Mucosa of descending colon (tissue), 3 donors: ENCODE measurements at regions not wholly inside any gene's neighbourhood (a gene's known extent, or its start where the extent isn't known, plus 50 kb on each side); places are given as distances from the start of the nearest gene placed in this dataset.

Experiments
- ATAC-seq: fragments of 200-7000 bp; cut with Tn5 transposase; one replicate; pipeline ENCODE4 v1.9.1; 2020; ENCODE audit warnings: mild to moderate bottlenecking, moderate library complexity
- DNase-seq, 3 donors: peaks; one replicate each; pipeline ENCODE4 v3.0.0-alpha.2; 2020
- H3K36me3 ChIP-seq: fragments of 200-600 bp; one replicate; pipeline ENCODE4 v1.8.0; 2021; ENCODE audit warnings: low read depth, mild to moderate bottlenecking
- H3K4me1 ChIP-seq: fragments of 200-600 bp; one replicate; pipeline ENCODE4 v1.8.0; 2021; ENCODE audit warnings: low read depth, mild to moderate bottlenecking
- H3K4me3 ChIP-seq: fragments of 200-600 bp; one replicate; pipeline ENCODE4 v1.8.0; 2021; ENCODE audit warnings: mild to moderate bottlenecking
- H3K9me3 ChIP-seq: fragments of 200-600 bp; one replicate; pipeline ENCODE4 v1.8.0; 2021; ENCODE audit warnings: mild to moderate bottlenecking
- intact Hi-C, 2 donors: fragments of 100-400 bp; cut with DNase I in 1 of 2; cut with micrococcal nuclease in 1 of 2; formaldehyde crosslinking; loops; one replicate each; pipeline versions ENCODE4 v1.11.0 to v1.11.1; 2022; cut with DNase I, micrococcal nuclease
- TF ChIP-seq, protein P1 (sequence below): fragments of 200-600 bp; IDR thresholded peaks from one replicate; pipeline ENCODE4 v1.8.0; 2022; ENCODE audit warnings: antibody characterized with exemption, mild to moderate bottlenecking
- donor health status: DM: no; HTN: no; CAD: no; lungs with moderate emphysema.
- donor health status: DM: no; HTN: no; CAD: no.
- donor health status: DM: no; HTN: yes; CAD: no.

DNA sequence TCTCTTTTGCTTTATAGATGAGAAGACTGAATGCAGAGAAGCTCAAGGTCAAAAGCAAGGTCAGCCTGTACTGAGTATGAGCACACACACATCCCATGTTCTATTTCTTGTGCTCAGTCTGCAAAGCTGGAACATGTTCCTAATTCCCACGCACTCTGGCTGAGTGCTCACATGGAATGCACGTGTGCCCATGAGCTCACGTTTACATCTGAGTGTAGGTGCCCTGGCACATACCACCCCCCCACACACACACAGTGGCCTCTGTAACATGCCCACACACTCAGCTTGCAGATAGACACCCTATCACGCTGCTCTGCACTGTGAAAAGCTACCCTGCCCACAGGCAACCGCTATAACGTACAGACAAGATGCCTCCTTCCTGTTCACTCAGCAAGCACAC, 700.1 kb downstream of the MED13L start:
- no peak overlapping the region for H3K4me3 ChIP-seq
- no peak for DNase-seq
- intact Hi-C loops, result no loop called here
- H3K4me1 ChIP-seq, result no peaks in the 10 kb centered on the region
- no peaks in the 10 kb centered on the region for H3K36me3 ChIP-seq
- TF ChIP-seq, protein P1, sequence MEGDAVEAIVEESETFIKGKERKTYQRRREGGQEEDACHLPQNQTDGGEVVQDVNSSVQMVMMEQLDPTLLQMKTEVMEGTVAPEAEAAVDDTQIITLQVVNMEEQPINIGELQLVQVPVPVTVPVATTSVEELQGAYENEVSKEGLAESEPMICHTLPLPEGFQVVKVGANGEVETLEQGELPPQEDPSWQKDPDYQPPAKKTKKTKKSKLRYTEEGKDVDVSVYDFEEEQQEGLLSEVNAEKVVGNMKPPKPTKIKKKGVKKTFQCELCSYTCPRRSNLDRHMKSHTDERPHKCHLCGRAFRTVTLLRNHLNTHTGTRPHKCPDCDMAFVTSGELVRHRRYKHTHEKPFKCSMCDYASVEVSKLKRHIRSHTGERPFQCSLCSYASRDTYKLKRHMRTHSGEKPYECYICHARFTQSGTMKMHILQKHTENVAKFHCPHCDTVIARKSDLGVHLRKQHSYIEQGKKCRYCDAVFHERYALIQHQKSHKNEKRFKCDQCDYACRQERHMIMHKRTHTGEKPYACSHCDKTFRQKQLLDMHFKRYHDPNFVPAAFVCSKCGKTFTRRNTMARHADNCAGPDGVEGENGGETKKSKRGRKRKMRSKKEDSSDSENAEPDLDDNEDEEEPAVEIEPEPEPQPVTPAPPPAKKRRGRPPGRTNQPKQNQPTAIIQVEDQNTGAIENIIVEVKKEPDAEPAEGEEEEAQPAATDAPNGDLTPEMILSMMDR, result no peak
- no peak for ATAC-seq
- no peaks in the 10 kb centered on the region for H3K9me3 ChIP-seq

DNA sequence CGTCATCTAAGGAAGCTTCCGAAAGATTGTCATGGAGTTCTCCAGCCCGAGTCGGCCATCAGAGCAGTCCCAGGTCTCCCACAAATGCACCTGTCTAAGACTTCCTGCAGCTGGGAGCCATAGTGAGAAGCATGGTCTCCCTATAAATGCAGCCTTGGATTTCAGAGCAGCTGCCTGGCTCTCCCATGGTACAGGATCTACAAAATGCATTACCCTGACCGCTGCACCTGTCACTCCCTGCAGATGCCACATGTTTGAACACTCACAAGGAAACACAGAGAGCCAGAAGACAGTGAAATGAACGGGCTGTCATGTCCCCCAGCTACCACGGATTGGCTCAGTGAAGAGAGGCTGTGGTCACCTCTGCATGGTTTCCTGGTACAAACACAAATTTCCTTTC, 702.7 kb downstream of the MED13L start:
- ATAC-seq (no peak), DNase-seq (no peak)
- intact Hi-C loops, result no loop called here
- no peaks in the 10 kb centered on the region for H3K36me3 ChIP-seq
- H3K9me3 ChIP-seq, result no peaks in the 10 kb centered on the region
- H3K4me1 ChIP-seq, result no peaks in the 10 kb centered on the region
- TF ChIP-seq, protein P1, result no peak
- no peak overlapping the region for H3K4me3 ChIP-seq

DNA sequence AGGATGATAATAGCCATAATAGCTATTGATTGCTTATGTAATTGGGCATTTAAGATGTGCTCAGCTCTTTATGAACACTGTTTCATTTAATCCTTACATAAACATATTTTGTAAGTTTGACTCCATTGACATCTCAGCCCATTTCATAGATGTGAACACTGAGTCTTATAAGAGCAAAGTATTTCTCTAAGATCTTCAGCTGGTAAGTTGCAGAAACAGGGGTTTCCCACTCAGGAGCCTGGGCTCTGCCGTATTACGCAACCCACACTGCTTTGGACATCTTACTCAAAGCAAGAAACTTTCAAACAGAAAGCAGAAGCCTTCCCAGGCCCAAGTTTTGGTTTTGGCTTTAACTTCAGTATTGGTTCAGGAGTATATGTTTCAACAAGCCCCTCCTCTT, 705.1 kb downstream of the MED13L start:
- no peak for DNase-seq
- no peak overlapping the region for H3K4me3 ChIP-seq
- intact Hi-C loops, result no loop called here
- H3K4me1 ChIP-seq, result no peaks in the 10 kb centered on the region
- H3K9me3 ChIP-seq, result no peaks in the 10 kb centered on the region
- TF ChIP-seq, protein P1, result no peak
- no peaks in the 10 kb centered on the region for H3K36me3 ChIP-seq
- ATAC-seq, result no peak

DNA sequence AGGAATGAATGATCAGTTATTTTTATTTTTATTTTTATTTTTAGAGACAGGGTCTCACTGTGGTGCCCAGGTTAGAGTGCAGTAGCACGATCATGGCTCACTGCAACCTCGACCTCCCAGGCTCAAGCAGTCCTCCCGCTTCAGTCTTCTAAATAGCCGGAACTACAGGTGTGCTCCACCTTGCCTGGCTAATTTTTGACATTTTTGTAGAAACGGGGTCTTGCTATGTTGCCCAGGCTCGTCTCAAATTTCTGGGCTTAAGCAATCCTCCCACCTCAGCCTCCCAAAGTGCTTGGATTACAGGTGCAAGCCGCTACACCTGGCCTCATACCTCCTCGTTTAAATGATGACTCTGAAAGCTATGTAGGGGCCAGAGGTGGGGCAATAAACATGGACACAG, 706.0 kb downstream of the MED13L start:
- intact Hi-C loops, result no loop called here
- DNase-seq (no peak), ATAC-seq (no peak)
- TF ChIP-seq, protein P1, result no peak
- Histone ChIP-seq H3K4me3 (no peak overlapping the region), H3K36me3 (no peaks in the 10 kb centered on the region), H3K9me3 (no peaks in the 10 kb centered on the region), H3K4me1 (no peaks in the 10 kb centered on the region)

DNA sequence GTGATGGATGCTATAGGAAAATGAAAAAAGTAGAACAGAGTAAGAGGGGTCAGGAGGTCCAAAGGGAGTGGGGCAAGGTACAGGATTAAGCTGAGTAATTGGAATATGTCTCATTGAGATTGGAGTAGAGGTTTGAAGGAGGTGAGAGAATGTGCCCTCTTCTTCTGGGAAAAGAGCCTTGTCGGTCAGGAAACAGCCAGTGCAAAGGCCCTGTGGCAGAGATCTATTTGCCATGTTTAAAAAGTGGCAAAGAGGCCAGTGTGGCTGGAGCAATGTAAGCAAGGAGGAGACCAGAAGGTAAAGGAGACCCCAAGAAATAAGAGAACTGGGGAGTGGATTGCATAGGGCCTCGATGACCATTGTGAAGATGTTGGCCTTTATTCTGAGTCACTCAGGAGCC, 706.5 kb downstream of the MED13L start:
- H3K36me3 ChIP-seq, result no peaks in the 10 kb centered on the region
- no peaks in the 10 kb centered on the region for H3K4me1 ChIP-seq
- ATAC-seq (no peak), DNase-seq (no peak)
- TF ChIP-seq, protein P1, result no peak
- intact Hi-C loops, result no loop called here
- no peak overlapping the region for H3K4me3 ChIP-seq
- H3K9me3 ChIP-seq, result no peaks in the 10 kb centered on the region

DNA sequence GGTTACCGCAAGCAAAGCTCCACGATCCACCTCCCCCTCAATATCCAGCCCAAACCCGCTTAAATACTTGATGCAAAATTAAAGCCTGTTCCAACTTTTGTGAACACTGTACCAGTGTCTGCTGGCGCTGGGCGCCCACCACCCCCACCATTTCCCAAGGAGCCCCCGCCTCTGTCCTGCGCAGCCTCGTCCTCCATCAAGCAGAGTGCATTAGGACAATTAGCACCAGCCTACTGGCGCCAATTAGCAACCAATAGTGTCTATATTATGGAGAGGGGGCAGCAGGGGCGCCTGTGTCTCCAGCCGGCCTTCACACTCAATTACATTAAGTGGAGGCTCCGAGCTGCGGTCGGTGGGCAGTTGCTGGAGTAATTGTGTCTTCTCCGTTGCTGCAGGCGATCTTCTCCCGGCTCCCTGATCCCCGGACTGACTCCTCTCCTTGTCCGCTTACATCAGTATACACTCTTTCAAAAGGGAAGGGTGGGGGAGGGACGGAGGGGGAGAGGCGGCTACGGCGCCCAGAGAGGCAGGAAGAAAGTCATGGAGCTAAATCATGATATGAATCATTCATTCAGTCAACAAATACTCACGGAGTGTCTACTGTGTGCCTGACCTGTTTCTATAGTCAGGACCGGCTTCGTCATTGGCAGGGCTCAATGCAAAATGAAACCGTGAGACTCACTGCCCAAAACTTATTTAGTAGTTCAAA, 707.3 kb downstream of the MED13L start:
- ATAC-seq, result no peak
- no peaks in the 10 kb centered on the region for H3K36me3 ChIP-seq
- H3K4me1 ChIP-seq, result no peaks in the 10 kb centered on the region
- no peak for DNase-seq
- TF ChIP-seq, protein P1, result no peak
- intact Hi-C loops, result no loop called here
- H3K4me3 ChIP-seq, result no peak overlapping the region
- no peaks in the 10 kb centered on the region for H3K9me3 ChIP-seq
